ENCODE measurements at regions not wholly inside any gene's neighbourhood (a gene's known extent, or its start where the extent isn't known, plus 50 kb on each side); places are given as distances from the start of the nearest gene placed in this dataset.

DNA sequence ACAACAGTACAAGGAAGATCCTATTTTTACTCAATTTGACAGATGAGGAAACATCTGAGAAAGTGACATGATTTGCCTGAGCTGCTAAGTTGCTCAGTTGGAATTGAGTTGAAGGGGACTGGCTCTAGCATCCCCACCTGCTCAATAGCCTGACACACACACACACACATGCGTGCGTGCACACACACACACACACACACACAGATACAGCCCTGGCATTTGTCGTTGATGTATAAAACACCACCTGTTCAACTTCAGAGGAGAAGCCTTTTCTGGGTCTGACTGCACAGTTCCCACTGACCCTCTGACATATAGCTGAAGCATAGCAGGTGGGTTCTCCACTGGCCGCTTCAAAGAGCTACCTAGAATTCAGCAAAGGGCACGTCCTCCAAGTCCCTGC is 1045.9 kb downstream of the VRK1 start:
- Histone ChIP-seq H3K27me3 (ENCODE audit: control insufficient read depth, insufficient read depth, low read length) (no peaks in the 10 kb centered on the region), H3K4me1 (ENCODE audit: control insufficient read depth in 2 of 3, insufficient read depth in 2 of 3, low read depth in 1 of 3, low read length in 3 of 3) (no peaks in the 10 kb centered on the region), H3K27ac (ENCODE audit: low read depth in 2 of 2, low read length in 2 of 2) (no peak overlapping the region), H3K9ac (ENCODE audit: low read length in 3 of 3) (no peak overlapping the region), H3K9me3 (ENCODE audit: control insufficient read depth in 2 of 3, insufficient read depth in 1 of 3, low read length in 3 of 3) (no peaks in the 10 kb centered on the region), H3K36me3 (ENCODE audit: control insufficient read depth in 2 of 3, insufficient read depth in 3 of 3, low read length in 3 of 3) (no peaks in the 10 kb centered on the region), H3K4me3 (ENCODE audit: low read length in 3 of 3) (no peak overlapping the region)
- TF ChIP-seq, protein P1, sequence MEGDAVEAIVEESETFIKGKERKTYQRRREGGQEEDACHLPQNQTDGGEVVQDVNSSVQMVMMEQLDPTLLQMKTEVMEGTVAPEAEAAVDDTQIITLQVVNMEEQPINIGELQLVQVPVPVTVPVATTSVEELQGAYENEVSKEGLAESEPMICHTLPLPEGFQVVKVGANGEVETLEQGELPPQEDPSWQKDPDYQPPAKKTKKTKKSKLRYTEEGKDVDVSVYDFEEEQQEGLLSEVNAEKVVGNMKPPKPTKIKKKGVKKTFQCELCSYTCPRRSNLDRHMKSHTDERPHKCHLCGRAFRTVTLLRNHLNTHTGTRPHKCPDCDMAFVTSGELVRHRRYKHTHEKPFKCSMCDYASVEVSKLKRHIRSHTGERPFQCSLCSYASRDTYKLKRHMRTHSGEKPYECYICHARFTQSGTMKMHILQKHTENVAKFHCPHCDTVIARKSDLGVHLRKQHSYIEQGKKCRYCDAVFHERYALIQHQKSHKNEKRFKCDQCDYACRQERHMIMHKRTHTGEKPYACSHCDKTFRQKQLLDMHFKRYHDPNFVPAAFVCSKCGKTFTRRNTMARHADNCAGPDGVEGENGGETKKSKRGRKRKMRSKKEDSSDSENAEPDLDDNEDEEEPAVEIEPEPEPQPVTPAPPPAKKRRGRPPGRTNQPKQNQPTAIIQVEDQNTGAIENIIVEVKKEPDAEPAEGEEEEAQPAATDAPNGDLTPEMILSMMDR (IDR thresholded peaks at IDR 0.05; ENCODE audit: borderline replicate concordance, extremely low read depth, insufficient read depth): no peak
- DNase-seq: no peak
- no peak for FAIRE-seq
- intact Hi-C loops (cut with DNase I): no loop called here

DNA sequence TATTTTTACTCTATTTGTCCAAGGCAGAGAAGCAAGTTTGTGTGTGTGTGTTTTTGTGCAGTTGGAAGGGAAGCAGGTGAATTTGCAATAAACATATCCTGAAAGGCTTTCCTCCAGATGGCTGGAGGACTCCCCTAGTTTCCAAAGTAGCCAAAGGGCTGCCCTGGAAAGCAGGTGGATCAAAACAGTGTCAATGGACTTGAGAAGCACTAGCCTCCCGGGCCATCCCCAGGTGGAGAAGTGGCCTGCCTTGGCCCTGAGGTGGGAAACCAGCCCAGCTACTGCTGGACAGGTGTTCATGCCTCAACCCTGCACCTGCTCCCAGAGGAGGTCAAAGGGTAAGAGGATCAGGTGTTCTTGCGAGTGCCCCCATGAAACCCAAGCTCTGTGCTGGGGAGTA is 1046.9 kb downstream of the VRK1 start:
- H3K36me3 ChIP-seq (ENCODE audit: control insufficient read depth in 2 of 3, insufficient read depth in 3 of 3, low read length in 3 of 3): no peaks in the 10 kb centered on the region
- H3K9ac ChIP-seq (ENCODE audit: low read length in 3 of 3): no peak overlapping the region
- no peak overlapping the region for H3K4me3 ChIP-seq (ENCODE audit: low read length in 3 of 3)
- TF ChIP-seq, protein P1 (IDR thresholded peaks at IDR 0.05; ENCODE audit: borderline replicate concordance, extremely low read depth, insufficient read depth): no peak
- intact Hi-C loops (cut with DNase I): no loop called here
- H3K9me3 ChIP-seq (ENCODE audit: control insufficient read depth in 2 of 3, insufficient read depth in 1 of 3, low read length in 3 of 3): no peaks in the 10 kb centered on the region
- DNase-seq: no peak
- FAIRE-seq: no peak
- no peaks in the 10 kb centered on the region for H3K27me3 ChIP-seq (ENCODE audit: control insufficient read depth, insufficient read depth, low read length)
- no peak overlapping the region for H3K27ac ChIP-seq (ENCODE audit: low read depth in 2 of 2, low read length in 2 of 2)
- no peaks in the 10 kb centered on the region for H3K4me1 ChIP-seq (ENCODE audit: control insufficient read depth in 2 of 3, insufficient read depth in 2 of 3, low read depth in 1 of 3, low read length in 3 of 3)

DNA sequence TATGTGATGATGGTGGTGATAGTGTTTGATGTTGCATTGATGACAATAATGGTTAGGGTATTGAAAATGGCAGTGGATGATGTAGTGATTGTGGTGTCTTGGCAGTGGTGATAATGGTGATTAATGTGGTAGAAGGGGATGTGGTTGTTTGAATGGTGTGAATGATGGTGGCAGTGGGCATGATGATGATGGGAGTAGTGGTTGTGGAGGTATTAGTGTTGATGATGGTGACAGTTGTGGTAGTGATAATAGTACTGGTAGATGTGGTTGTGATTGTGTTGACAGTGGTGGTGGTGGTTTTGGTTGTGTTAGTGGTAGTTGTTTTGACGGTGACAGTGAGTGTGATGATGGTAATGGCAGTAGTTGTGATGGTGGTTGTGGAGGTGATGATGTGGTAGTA is 1049.0 kb downstream of the VRK1 start:
- DNase-seq: no peak
- Histone ChIP-seq H3K4me1 (ENCODE audit: control insufficient read depth in 2 of 3, insufficient read depth in 2 of 3, low read depth in 1 of 3, low read length in 3 of 3) (no peaks in the 10 kb centered on the region), H3K27me3 (ENCODE audit: control insufficient read depth, insufficient read depth, low read length) (no peaks in the 10 kb centered on the region), H3K27ac (ENCODE audit: low read depth in 2 of 2, low read length in 2 of 2) (no peak overlapping the region), H3K4me3 (ENCODE audit: low read length in 3 of 3) (no peak overlapping the region), H3K9ac (ENCODE audit: low read length in 3 of 3) (no peak overlapping the region), H3K9me3 (ENCODE audit: control insufficient read depth in 2 of 3, insufficient read depth in 1 of 3, low read length in 3 of 3) (no peaks in the 10 kb centered on the region), H3K36me3 (ENCODE audit: control insufficient read depth in 2 of 3, insufficient read depth in 3 of 3, low read length in 3 of 3) (no peaks in the 10 kb centered on the region)
- TF ChIP-seq, protein P1 (IDR thresholded peaks at IDR 0.05; ENCODE audit: borderline replicate concordance, extremely low read depth, insufficient read depth): no peak
- no peak for FAIRE-seq
- intact Hi-C loops (cut with DNase I): no loop called here

DNA sequence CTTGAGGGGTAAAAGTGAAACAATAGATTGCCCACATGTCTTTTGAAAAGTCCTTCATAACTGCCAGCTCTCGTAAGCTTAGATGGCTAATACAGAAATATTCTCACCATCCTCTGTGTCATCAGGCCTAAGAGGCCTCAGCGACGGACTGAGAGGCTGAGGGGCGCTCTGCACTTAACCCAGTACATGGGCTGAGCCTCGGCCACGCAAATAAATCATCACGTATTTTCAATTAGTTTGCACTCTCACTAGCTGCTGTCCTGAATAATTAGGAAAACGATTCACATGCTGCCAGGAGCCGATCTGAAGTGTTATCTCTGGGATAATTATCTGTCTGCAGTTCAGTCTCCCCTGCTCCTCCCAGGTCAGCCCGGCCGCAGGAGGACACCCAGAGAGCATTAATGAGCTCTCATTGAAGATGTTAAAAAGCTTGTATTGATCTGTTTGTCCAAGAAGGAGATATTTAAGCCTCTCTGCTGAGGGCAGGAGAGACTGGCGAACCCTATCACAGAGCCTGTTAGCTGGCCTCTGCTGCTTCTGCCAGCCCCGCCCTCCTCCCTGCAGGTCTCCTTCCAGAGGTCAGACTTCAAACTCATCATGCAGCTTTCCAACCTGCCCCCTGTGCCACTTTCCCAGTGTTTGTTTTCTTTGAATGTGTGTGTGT is 1051.3 kb downstream of the VRK1 start:
- no peak overlapping the region for H3K27ac ChIP-seq (ENCODE audit: low read depth in 2 of 2, low read length in 2 of 2)
- no peaks in the 10 kb centered on the region for H3K36me3 ChIP-seq (ENCODE audit: control insufficient read depth in 2 of 3, insufficient read depth in 3 of 3, low read length in 3 of 3)
- H3K9me3 ChIP-seq (ENCODE audit: control insufficient read depth in 2 of 3, insufficient read depth in 1 of 3, low read length in 3 of 3): no peaks in the 10 kb centered on the region
- no peak overlapping the region for H3K4me3 ChIP-seq (ENCODE audit: low read length in 3 of 3)
- H3K4me1 ChIP-seq (ENCODE audit: control insufficient read depth in 2 of 3, insufficient read depth in 2 of 3, low read depth in 1 of 3, low read length in 3 of 3): no peaks in the 10 kb centered on the region
- intact Hi-C loops (cut with DNase I): no loop called here
- TF ChIP-seq, protein P1 (IDR thresholded peaks at IDR 0.05; ENCODE audit: borderline replicate concordance, extremely low read depth, insufficient read depth): no peak
- FAIRE-seq: no peak
- no peak overlapping the region for H3K9ac ChIP-seq (ENCODE audit: low read length in 3 of 3)
- H3K27me3 ChIP-seq (ENCODE audit: control insufficient read depth, insufficient read depth, low read length): no peaks in the 10 kb centered on the region
- peak in 4 of 5 donors; percentile 54 to 69 (median 60) for DNase-seq

All from kidney (tissue), 13 donors.